ENCODE measurements at regions not wholly inside any gene's neighbourhood (a gene's known extent, or its start where the extent isn't known, plus 50 kb on each side); places are given as distances from the start of the nearest gene placed in this dataset.

DNA sequence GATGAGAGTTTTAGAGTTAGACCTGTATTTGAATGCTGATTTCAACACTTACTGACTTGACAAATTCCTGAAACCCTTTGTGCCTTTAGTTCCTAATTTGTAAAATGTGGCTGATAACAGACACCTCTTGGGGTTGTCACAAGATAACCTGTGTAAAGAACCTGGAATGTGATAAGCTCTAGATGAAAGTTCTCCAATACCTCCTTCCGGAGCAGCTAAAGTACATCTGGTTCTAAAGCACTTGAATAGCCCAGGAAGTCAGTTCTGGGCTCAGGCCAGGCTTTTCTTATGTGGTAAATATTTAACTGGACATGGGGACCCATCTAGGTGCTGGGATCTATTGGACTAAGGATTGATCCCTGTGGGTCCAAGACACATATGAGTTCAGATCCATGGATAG is 310.8 kb upstream of the ADAMTSL1 start:
- ATAC-seq = no peak

GRCh38 chr9:18167733-18168132 is 306.2 kb upstream of the ADAMTSL1 start:
- BruUV-seq (replicated peaks) = no TSS peak
- Histone ChIP-seq H3K4me2 (ENCODE audit: low read length) (no peak overlapping the region), H3K27ac (ENCODE audit: low read depth, low read length) (no peak overlapping the region), H3K27me3 (ENCODE audit: insufficient read depth, low read length) (no peaks in the 10 kb centered on the region; the same call in 1 of the 2 replicates), H3K9ac (ENCODE audit: low read length) (no peak overlapping the region), H3K9me2 (ENCODE audit: insufficient read depth) (no peaks in the 10 kb centered on the region), H3K79me2 (ENCODE audit: insufficient read depth, low read length) (no peaks in the 10 kb centered on the region), H3K36me3 (ENCODE audit: control insufficient read depth in 1 of 2, insufficient read depth in 2 of 2, low read length in 2 of 2) (no peaks in the 10 kb centered on the region), H3K4me3 (replicated peaks in 1 of 2; ENCODE audit: low read depth in 1 of 2, low read length in 2 of 2) (no peak overlapping the region), H4K20me1 (ENCODE audit: insufficient read depth) (no peaks in the 10 kb centered on the region), H3K4me1 (ENCODE audit: control insufficient read depth in 1 of 2, insufficient read depth in 2 of 2, low read length in 2 of 2) (no peaks in the 10 kb centered on the region), H3K9me3 (ENCODE audit: control insufficient read depth in 1 of 2, insufficient read depth in 1 of 2, low read depth in 1 of 2, low read length in 2 of 2) (no peaks in the 10 kb centered on the region), H2AFZ (ENCODE audit: low read depth, low read length, poor library complexity, severe bottlenecking) (no peak overlapping the region)
- ChIA-PET POLR2A (no interaction called here), CTCF (no interaction called here), RAD21 (ENCODE audit: low non-redundant PET in 1 of 2, low total read pairs in 2 of 2, uncharacterized antibody in 2 of 2, unreplicated experiment in 2 of 2) (no interaction called here)
- intact Hi-C loops (cut with micrococcal nuclease) = no loop called here
- DNase-seq (ENCODE audit: low read depth, low spot score) = no peak
- ATAC-seq = no peak
- TF ChIP-seq EZH2phosphoT487 (IDR thresholded peaks at IDR 0.05; ENCODE audit: borderline replicate concordance) (no peak), SP1 (IDR thresholded peaks at IDR 0.05; ENCODE audit: low read depth) (no peak), CTCF (IDR thresholded peaks at IDR 0.05 in 2 of 3, conservative IDR thresholded peaks at IDR 0.05 in 1 of 3; ENCODE audit: borderline replicate concordance in 1 of 3, insufficient read depth in 1 of 3, low read depth in 2 of 3, low read length in 2 of 3) (no peak), JUND (IDR thresholded peaks at IDR 0.05) (no peak), POLR2A (IDR thresholded peaks at IDR 0.05; ENCODE audit: borderline replicate concordance, extremely low read depth, insufficient read depth, insufficient read length) (no peak), SRF (IDR thresholded peaks at IDR 0.05; ENCODE audit: low read depth) (no peak), RAD21 (IDR thresholded peaks at IDR 0.05; ENCODE audit: low read depth) (no peak), EGR1 (IDR thresholded peaks at IDR 0.05; ENCODE audit: low read depth) (no peak), FOSL1 (IDR thresholded peaks at IDR 0.05; ENCODE audit: low read depth) (no peak), EZH2 (IDR thresholded peaks at IDR 0.05) (no peak), CEBPB (IDR thresholded peaks at IDR 0.05; ENCODE audit: low read depth) (no peak)
- TF ChIP-seq, protein P1, sequence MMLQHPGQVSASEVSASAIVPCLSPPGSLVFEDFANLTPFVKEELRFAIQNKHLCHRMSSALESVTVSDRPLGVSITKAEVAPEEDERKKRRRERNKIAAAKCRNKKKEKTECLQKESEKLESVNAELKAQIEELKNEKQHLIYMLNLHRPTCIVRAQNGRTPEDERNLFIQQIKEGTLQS (IDR thresholded peaks at IDR 0.05) = no peak
- TF ChIP-seq, protein P2, sequence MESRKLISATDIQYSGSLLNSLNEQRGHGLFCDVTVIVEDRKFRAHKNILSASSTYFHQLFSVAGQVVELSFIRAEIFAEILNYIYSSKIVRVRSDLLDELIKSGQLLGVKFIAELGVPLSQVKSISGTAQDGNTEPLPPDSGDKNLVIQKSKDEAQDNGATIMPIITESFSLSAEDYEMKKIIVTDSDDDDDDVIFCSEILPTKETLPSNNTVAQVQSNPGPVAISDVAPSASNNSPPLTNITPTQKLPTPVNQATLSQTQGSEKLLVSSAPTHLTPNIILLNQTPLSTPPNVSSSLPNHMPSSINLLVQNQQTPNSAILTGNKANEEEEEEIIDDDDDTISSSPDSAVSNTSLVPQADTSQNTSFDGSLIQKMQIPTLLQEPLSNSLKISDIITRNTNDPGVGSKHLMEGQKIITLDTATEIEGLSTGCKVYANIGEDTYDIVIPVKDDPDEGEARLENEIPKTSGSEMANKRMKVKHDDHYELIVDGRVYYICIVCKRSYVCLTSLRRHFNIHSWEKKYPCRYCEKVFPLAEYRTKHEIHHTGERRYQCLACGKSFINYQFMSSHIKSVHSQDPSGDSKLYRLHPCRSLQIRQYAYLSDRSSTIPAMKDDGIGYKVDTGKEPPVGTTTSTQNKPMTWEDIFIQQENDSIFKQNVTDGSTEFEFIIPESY (IDR thresholded peaks at IDR 0.05; ENCODE audit: extremely low read depth, insufficient replicate concordance, low read length) = no peak
- TF ChIP-seq, protein P3, sequence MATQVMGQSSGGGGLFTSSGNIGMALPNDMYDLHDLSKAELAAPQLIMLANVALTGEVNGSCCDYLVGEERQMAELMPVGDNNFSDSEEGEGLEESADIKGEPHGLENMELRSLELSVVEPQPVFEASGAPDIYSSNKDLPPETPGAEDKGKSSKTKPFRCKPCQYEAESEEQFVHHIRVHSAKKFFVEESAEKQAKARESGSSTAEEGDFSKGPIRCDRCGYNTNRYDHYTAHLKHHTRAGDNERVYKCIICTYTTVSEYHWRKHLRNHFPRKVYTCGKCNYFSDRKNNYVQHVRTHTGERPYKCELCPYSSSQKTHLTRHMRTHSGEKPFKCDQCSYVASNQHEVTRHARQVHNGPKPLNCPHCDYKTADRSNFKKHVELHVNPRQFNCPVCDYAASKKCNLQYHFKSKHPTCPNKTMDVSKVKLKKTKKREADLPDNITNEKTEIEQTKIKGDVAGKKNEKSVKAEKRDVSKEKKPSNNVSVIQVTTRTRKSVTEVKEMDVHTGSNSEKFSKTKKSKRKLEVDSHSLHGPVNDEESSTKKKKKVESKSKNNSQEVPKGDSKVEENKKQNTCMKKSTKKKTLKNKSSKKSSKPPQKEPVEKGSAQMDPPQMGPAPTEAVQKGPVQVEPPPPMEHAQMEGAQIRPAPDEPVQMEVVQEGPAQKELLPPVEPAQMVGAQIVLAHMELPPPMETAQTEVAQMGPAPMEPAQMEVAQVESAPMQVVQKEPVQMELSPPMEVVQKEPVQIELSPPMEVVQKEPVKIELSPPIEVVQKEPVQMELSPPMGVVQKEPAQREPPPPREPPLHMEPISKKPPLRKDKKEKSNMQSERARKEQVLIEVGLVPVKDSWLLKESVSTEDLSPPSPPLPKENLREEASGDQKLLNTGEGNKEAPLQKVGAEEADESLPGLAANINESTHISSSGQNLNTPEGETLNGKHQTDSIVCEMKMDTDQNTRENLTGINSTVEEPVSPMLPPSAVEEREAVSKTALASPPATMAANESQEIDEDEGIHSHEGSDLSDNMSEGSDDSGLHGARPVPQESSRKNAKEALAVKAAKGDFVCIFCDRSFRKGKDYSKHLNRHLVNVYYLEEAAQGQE (IDR thresholded peaks at IDR 0.05; ENCODE audit: low read depth) = no peak

More for the DNA sequence above, 310.8 kb upstream of the ADAMTSL1 start:
- Histone ChIP-seq H3K27ac (ENCODE audit: low read depth, low read length) (no peak overlapping the region), H3K4me1 (ENCODE audit: control insufficient read depth in 1 of 2, insufficient read depth in 2 of 2, low read length in 2 of 2) (no peaks in the 10 kb centered on the region), H2AFZ (ENCODE audit: low read depth, low read length, poor library complexity, severe bottlenecking) (no peak overlapping the region), H3K9ac (ENCODE audit: low read length) (no peak overlapping the region), H4K20me1 (ENCODE audit: insufficient read depth) (no peaks in the 10 kb centered on the region), H3K79me2 (ENCODE audit: insufficient read depth, low read length) (no peaks in the 10 kb centered on the region), H3K4me3 (replicated peaks in 1 of 2; ENCODE audit: low read depth in 1 of 2, low read length in 2 of 2) (no peak overlapping the region), H3K9me2 (ENCODE audit: insufficient read depth) (no peaks in the 10 kb centered on the region), H3K9me3 (ENCODE audit: control insufficient read depth in 1 of 2, insufficient read depth in 1 of 2, low read depth in 1 of 2, low read length in 2 of 2) (no peaks in the 10 kb centered on the region), H3K27me3 (ENCODE audit: insufficient read depth, low read length) (no peaks in the 10 kb centered on the region; the same call in 1 of the 2 replicates), H3K4me2 (ENCODE audit: low read length) (no peak overlapping the region), H3K36me3 (ENCODE audit: control insufficient read depth in 1 of 2, insufficient read depth in 2 of 2, low read length in 2 of 2) (no peaks in the 10 kb centered on the region)
- CTCF ChIA-PET = no interaction called here
- POLR2A ChIA-PET = no interaction called here
- BruUV-seq (replicated peaks) = no TSS peak
- TF ChIP-seq YY1 (IDR thresholded peaks at IDR 0.05; ENCODE audit: extremely low read depth, insufficient replicate concordance, low read depth, low read length) (no peak), JUND (IDR thresholded peaks at IDR 0.05) (no peak), SIN3A (IDR thresholded peaks at IDR 0.05; ENCODE audit: low read depth) (no peak)
- intact Hi-C loops (cut with micrococcal nuclease) = no loop called here
- RAD21 ChIA-PET (ENCODE audit: low non-redundant PET in 1 of 2, low total read pairs in 2 of 2, uncharacterized antibody in 2 of 2, unreplicated experiment in 2 of 2) = no interaction called here
- DNase-seq (ENCODE audit: low read depth, low spot score) = no peak
